ENCODE measurements at regions not wholly inside any gene's neighbourhood (a gene's known extent, or its start where the extent isn't known, plus 50 kb on each side); places are given as distances from the start of the nearest gene placed in this dataset.
"Not testable (repeated sequence)": the region's sequence is repeated elsewhere in the genome, so short reads cannot be mapped to it uniquely, and the experiment has no call there.

DNA sequence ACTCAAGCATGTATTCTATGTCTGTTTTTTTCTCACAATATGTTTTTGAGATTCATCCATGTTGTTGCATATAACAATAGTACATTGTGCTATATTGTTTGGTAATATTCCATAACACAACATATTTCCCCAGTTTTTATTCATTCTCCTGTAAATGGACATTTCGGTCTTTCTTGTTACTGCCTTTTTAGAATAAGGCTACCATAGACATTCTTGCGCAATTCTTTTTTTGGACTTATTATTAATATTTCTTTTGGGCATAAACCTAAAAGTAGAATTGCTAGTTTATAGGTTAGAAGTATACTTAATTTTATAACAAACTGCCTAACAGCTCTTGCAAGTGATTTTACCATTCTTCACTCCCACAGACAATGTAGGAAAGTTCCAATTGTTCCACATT is 573.0 kb downstream of the ADGRL2 start:
- Histone ChIP-seq H3K4me3 (ENCODE audit: low read depth in 1 of 2, low read length in 2 of 2) (no peak overlapping the region), H3K27ac (ENCODE audit: low read length) (no peak overlapping the region), H3K4me1 (ENCODE audit: control insufficient read depth in 1 of 2, insufficient read depth in 2 of 2, low read length in 2 of 2) (no peaks in the 10 kb centered on the region), H3K36me3 (ENCODE audit: control insufficient read depth in 1 of 2, insufficient read depth in 2 of 2, low read length in 2 of 2) (no peaks in the 10 kb centered on the region), H3K27me3 (ENCODE audit: low read depth, low read length) (no peaks in the 10 kb centered on the region), H3K9me3 (ENCODE audit: control insufficient read depth in 1 of 2, low read length in 2 of 2) (peaks cover 0 to 3% of the 10 kb centered on the region in 2 donors)

DNA sequence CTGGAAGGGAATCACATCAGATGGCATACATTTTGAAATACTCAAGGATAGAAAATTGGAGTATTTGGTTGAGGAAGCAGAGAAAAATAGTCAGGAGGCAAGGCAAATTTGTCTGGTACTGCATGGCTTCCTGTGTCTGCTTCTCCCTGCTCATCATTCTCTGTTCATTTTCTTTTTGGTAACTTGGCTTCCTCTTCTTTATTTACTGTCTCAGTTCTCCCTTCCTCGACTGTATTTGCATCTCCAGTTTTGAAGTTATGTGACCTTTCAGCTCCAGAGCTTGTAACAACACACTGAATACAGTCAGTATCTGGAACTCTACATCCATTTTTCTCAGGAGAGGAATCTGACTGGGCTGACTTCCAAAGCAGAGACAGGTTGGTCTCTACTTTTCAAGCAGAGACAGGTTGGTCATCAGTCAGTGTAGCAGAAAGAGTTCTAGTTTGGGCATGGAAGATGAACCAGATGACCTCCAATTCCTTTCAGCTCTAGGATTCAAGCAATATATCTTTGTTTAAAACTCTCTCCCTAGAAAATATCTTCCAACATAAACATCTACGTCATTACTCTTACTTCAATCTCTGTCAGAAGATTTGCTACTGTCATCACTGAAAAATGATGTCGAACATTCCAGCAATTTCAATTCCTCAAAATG is 571.2 kb downstream of the ADGRL2 start:
- H3K4me3 ChIP-seq (ENCODE audit: low read depth in 1 of 2, low read length in 2 of 2): no peak overlapping the region
- H3K4me1 ChIP-seq (ENCODE audit: control insufficient read depth in 1 of 2, insufficient read depth in 2 of 2, low read length in 2 of 2): no peaks in the 10 kb centered on the region
- peaks cover 0 to 3% of the 10 kb centered on the region in 2 donors for H3K9me3 ChIP-seq (ENCODE audit: control insufficient read depth in 1 of 2, low read length in 2 of 2)
- no peaks in the 10 kb centered on the region for H3K27me3 ChIP-seq (ENCODE audit: low read depth, low read length)
- H3K36me3 ChIP-seq (ENCODE audit: control insufficient read depth in 1 of 2, insufficient read depth in 2 of 2, low read length in 2 of 2): no peaks in the 10 kb centered on the region
- H3K27ac ChIP-seq (ENCODE audit: low read length): no peak overlapping the region

DNA sequence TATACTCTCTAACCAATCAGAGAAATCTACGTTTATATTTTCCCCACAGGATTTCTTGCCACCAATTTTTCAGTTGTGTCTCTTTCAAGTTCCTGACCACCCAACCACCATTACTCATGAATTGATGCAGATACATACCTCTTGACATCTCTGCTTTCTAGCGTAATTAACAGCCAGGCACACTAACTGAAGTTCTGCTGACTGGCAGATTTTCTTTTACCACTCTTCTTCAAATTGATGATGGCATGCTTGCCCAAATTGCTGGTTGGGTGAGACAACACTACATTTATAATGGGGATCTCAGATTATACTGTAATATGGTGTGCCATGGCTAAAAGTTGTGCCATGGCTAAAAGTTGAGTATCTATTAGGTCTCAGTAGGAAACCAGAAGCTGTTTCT is 566.7 kb downstream of the ADGRL2 start:
- Histone ChIP-seq H3K27me3 (ENCODE audit: low read depth, low read length) (no peaks in the 10 kb centered on the region), H3K27ac (ENCODE audit: low read length) (no peak overlapping the region), H3K36me3 (ENCODE audit: control insufficient read depth in 1 of 2, insufficient read depth in 2 of 2, low read length in 2 of 2) (no peaks in the 10 kb centered on the region), H3K4me3 (ENCODE audit: low read depth in 1 of 2, low read length in 2 of 2) (no peak overlapping the region), H3K9me3 (ENCODE audit: control insufficient read depth in 1 of 2, low read length in 2 of 2) (no peaks in the 10 kb centered on the region), H3K4me1 (ENCODE audit: control insufficient read depth in 1 of 2, insufficient read depth in 2 of 2, low read length in 2 of 2) (no peaks in the 10 kb centered on the region)

DNA sequence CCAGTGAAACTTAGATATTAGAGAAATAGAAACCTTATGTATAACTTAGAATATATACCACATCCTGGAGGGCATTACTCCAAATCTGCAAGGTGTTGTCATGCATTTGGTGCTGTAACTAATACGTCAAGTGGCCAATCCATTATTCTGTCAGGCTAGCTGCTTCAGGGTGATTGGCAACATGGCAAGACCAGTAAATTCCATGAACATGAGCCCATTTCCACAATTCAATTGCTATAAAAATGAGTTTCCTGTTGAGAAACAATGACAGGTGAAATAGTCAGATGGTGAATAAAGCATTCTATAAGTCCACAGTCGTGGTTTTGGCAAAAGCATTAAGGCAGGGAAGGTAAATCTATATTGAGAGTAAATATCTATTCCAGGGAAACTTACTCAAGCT is 566.0 kb downstream of the ADGRL2 start:
- no peaks in the 10 kb centered on the region for H3K36me3 ChIP-seq (ENCODE audit: control insufficient read depth in 1 of 2, insufficient read depth in 2 of 2, low read length in 2 of 2)
- H3K9me3 ChIP-seq (ENCODE audit: control insufficient read depth in 1 of 2, low read length in 2 of 2): no peaks in the 10 kb centered on the region
- no peak overlapping the region for H3K27ac ChIP-seq (ENCODE audit: low read length)
- H3K27me3 ChIP-seq (ENCODE audit: low read depth, low read length): no peaks in the 10 kb centered on the region
- H3K4me3 ChIP-seq (ENCODE audit: low read depth in 1 of 2, low read length in 2 of 2): no peak overlapping the region
- H3K4me1 ChIP-seq (ENCODE audit: control insufficient read depth in 1 of 2, insufficient read depth in 2 of 2, low read length in 2 of 2): no peaks in the 10 kb centered on the region

DNA sequence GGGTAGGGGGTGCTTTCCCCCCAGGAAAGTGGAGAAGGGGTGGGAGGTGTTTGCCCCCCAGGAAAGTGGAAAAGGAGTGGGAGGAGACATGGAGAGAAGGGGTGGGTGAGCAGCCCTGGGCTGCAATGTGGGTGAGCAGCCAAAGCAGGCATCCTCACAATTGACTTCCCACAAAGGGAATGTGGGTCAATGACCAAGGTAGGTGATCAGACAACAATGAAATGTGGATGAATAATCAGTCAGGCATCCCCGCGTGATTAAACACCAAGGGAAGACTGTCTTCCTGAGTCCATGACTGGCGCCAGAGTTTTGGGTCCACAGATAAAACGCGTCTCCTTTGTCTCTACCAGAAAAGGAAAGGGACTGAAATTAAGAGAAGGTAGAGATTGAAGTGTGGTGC is 558.8 kb downstream of the ADGRL2 start:
- not testable (repeated sequence) for H3K4me1 ChIP-seq (ENCODE audit: control insufficient read depth in 1 of 2, insufficient read depth in 2 of 2, low read length in 2 of 2); H3K4me3 ChIP-seq (ENCODE audit: low read depth in 1 of 2, low read length in 2 of 2); H3K27ac ChIP-seq (ENCODE audit: low read length); H3K36me3 ChIP-seq (ENCODE audit: control insufficient read depth in 1 of 2, insufficient read depth in 2 of 2, low read length in 2 of 2); H3K27me3 ChIP-seq (ENCODE audit: low read depth, low read length); H3K9me3 ChIP-seq (ENCODE audit: control insufficient read depth in 1 of 2, low read length in 2 of 2)

DNA sequence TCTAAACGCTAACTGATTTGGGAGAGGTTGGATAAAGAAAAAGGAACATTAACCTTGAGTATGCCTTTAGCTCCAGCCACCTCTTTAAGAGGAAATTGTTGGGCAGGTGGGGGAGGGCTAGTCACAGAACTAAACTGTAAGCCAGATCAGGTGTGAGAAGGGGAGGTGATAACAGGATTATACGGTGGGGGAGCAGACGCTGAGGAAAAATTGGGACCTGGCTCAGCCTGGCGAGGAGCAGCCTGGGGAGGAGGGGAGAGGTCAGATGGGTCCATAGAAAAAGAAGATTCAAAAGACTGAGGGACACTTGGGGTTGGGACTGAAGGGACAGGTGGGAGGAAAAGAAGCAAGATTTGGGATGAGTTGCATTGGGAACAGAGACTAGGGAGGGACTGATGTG is 558.0 kb downstream of the ADGRL2 start:
- H3K9me3 ChIP-seq (ENCODE audit: control insufficient read depth in 1 of 2, low read length in 2 of 2); H3K36me3 ChIP-seq (ENCODE audit: control insufficient read depth in 1 of 2, insufficient read depth in 2 of 2, low read length in 2 of 2); H3K27ac ChIP-seq (ENCODE audit: low read length); H3K27me3 ChIP-seq (ENCODE audit: low read depth, low read length); H3K4me3 ChIP-seq (ENCODE audit: low read depth in 1 of 2, low read length in 2 of 2); H3K4me1 ChIP-seq (ENCODE audit: control insufficient read depth in 1 of 2, insufficient read depth in 2 of 2, low read length in 2 of 2): not testable (repeated sequence)

DNA sequence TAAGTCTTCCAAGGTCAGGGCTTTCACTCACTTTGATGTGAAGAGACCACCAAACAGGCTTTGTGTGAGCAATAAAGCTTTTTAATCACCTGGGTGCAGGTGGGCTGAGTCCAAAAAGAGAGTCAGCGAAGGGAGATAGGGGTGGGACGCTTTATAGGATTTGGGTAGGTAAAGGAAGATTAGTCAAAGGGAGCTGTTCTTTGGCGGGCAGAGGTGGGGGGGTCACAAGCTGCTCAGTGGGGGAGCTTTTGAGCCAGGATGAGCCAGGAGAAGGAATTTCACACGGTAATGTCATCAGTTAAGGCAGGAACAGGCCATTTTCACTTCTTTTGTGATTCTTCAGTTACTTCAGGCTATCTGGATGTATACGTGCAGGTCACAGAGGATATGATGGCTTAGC is 553.8 kb downstream of the ADGRL2 start:
- H3K4me3 ChIP-seq (ENCODE audit: low read depth in 1 of 2, low read length in 2 of 2); H3K27me3 ChIP-seq (ENCODE audit: low read depth, low read length); H3K36me3 ChIP-seq (ENCODE audit: control insufficient read depth in 1 of 2, insufficient read depth in 2 of 2, low read length in 2 of 2); H3K4me1 ChIP-seq (ENCODE audit: control insufficient read depth in 1 of 2, insufficient read depth in 2 of 2, low read length in 2 of 2); H3K9me3 ChIP-seq (ENCODE audit: control insufficient read depth in 1 of 2, low read length in 2 of 2); H3K27ac ChIP-seq (ENCODE audit: low read length): not testable (repeated sequence)

DNA sequence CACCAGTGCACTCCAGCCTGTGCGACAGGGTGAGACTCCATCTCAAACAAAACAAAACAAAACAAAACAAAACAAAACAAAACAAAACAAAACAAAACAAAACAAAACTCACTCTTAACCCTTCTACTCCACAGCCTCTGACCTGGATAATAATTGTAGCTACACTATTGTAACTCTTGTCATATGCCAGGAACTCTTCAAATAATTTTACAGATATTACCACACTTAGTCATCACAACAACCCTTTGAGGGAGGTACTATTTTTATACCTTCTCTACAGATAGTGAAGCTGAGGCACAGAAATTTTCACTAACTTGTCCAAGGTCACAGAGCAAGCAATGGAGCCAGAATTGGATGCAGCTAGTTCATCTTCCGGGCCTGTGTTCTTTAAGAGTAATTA is 547.8 kb downstream of the ADGRL2 start:
- H3K36me3 ChIP-seq (ENCODE audit: control insufficient read depth in 1 of 2, insufficient read depth in 2 of 2, low read length in 2 of 2): no peaks in the 10 kb centered on the region
- H3K27me3 ChIP-seq (ENCODE audit: low read depth, low read length): no peaks in the 10 kb centered on the region
- no peaks in the 10 kb centered on the region for H3K9me3 ChIP-seq (ENCODE audit: control insufficient read depth in 1 of 2, low read length in 2 of 2)
- no peak overlapping the region for H3K4me3 ChIP-seq (ENCODE audit: low read depth in 1 of 2, low read length in 2 of 2)
- no peaks in the 10 kb centered on the region for H3K4me1 ChIP-seq (ENCODE audit: control insufficient read depth in 1 of 2, insufficient read depth in 2 of 2, low read length in 2 of 2)
- no peak overlapping the region for H3K27ac ChIP-seq (ENCODE audit: low read length)

DNA sequence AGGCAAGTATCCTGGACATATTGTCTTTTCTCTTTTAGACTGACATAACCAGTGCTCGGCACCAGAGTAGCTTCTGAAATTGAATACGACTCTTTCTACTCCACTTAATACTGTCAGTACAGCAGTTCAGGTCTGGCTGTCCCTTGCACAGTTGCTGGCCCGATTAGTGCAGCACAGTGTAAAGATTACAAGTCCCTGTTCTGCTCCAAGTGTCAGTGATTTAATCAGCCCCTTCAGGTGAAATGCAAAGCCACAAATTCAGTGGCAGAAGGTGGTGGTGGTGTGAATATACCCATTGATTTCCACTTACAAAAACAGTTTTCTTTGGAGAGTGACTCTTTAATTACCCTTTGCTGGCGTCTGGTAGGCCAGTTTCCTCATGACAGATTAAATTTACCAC is 545.4 kb downstream of the ADGRL2 start:
- Histone ChIP-seq H3K9me3 (ENCODE audit: control insufficient read depth in 1 of 2, low read length in 2 of 2) (no peaks in the 10 kb centered on the region), H3K27me3 (ENCODE audit: low read depth, low read length) (no peaks in the 10 kb centered on the region), H3K4me3 (ENCODE audit: low read depth in 1 of 2, low read length in 2 of 2) (no peak overlapping the region), H3K36me3 (ENCODE audit: control insufficient read depth in 1 of 2, insufficient read depth in 2 of 2, low read length in 2 of 2) (no peaks in the 10 kb centered on the region), H3K4me1 (ENCODE audit: control insufficient read depth in 1 of 2, insufficient read depth in 2 of 2, low read length in 2 of 2) (no peaks in the 10 kb centered on the region), H3K27ac (ENCODE audit: low read length) (no peak overlapping the region)

DNA sequence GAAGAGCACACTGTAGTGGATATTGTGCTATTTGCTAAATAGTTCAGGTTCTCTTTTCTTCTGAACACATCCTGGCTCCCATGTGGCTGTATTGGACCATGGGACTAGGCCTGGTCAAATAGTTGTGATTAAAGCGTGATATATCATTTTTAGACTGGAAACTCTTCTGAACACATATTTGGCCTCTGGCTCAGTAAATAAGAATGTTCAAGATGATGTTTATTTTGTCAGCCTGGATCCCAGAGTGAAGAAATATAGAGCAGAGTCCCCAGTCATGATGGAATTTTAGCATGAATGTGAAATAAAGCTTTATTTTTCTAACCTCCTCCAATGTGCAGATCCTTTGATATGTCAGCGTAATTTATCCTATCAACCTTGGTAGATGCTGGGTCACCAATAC is 542.6 kb downstream of the ADGRL2 start:
- Histone ChIP-seq H3K9me3 (ENCODE audit: control insufficient read depth in 1 of 2, low read length in 2 of 2) (no peaks in the 10 kb centered on the region), H3K27ac (ENCODE audit: low read length) (no peak overlapping the region), H3K36me3 (ENCODE audit: control insufficient read depth in 1 of 2, insufficient read depth in 2 of 2, low read length in 2 of 2) (no peaks in the 10 kb centered on the region), H3K4me1 (ENCODE audit: control insufficient read depth in 1 of 2, insufficient read depth in 2 of 2, low read length in 2 of 2) (no peaks in the 10 kb centered on the region), H3K27me3 (ENCODE audit: low read depth, low read length) (no peaks in the 10 kb centered on the region), H3K4me3 (ENCODE audit: low read depth in 1 of 2, low read length in 2 of 2) (no peak overlapping the region)

DNA sequence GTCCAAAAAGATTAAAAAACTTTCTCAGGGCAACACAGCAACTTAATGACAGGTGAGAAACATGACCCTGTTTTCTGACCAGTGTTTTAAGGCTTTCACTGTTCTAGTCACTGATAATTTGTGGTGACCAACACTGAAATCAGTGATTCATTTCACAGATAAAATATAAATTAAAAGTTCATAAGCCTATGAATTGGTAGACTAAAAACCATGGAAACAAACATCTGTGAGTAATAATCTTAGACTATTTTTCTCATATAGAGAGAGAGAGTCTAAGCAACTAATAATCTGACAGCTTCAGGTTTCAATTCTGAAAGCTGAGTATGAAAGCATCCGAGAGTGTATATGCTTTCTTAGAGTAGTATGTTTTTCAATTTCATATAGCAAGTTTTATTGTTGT is 536.9 kb downstream of the ADGRL2 start:
- H3K27ac ChIP-seq (ENCODE audit: low read length): no peak overlapping the region
- H3K27me3 ChIP-seq (ENCODE audit: low read depth, low read length): no peaks in the 10 kb centered on the region
- no peaks in the 10 kb centered on the region for H3K9me3 ChIP-seq (ENCODE audit: control insufficient read depth in 1 of 2, low read length in 2 of 2)
- no peaks in the 10 kb centered on the region for H3K36me3 ChIP-seq (ENCODE audit: control insufficient read depth in 1 of 2, insufficient read depth in 2 of 2, low read length in 2 of 2)
- H3K4me3 ChIP-seq (ENCODE audit: low read depth in 1 of 2, low read length in 2 of 2): no peak overlapping the region
- H3K4me1 ChIP-seq (ENCODE audit: control insufficient read depth in 1 of 2, insufficient read depth in 2 of 2, low read length in 2 of 2): no peaks in the 10 kb centered on the region

DNA sequence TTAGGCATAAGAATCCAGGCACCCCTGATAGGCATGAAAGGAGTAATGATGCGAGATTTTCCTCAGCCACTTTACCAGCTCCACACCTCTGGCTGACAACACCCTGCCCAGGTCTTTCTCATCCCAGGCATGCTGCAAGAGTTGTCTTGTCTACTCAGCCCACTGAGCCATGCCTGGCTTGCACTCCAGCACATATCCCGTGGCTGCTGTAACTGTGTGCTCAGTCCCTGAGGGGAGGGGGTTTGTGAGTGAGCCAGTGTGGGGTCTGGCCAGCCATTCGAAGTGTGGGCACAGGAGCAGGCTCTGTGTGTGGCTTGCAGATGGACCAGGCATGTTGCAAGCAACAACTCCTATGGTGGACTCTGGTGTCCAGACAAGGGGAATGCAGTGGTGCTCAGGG is 529.6 kb downstream of the ADGRL2 start:
- Histone ChIP-seq H3K27me3 (ENCODE audit: low read depth, low read length) (no peaks in the 10 kb centered on the region), H3K4me1 (ENCODE audit: control insufficient read depth in 1 of 2, insufficient read depth in 2 of 2, low read length in 2 of 2) (no peaks in the 10 kb centered on the region), H3K4me3 (ENCODE audit: low read depth in 1 of 2, low read length in 2 of 2) (no peak overlapping the region)

More for the DNA sequence above, 529.6 kb downstream of the ADGRL2 start:
- no peaks in the 10 kb centered on the region for H3K36me3 ChIP-seq (ENCODE audit: control insufficient read depth in 1 of 2, insufficient read depth in 2 of 2, low read length in 2 of 2)
- no peak overlapping the region for H3K27ac ChIP-seq (ENCODE audit: low read length)
- H3K9me3 ChIP-seq (ENCODE audit: control insufficient read depth in 1 of 2, low read length in 2 of 2): peaks cover 0 to 2% of the 10 kb centered on the region in 2 donors
